GM18867 (cell line): ENCODE measurements at regions not wholly inside any gene's neighbourhood (a gene's known extent, or its start where the extent isn't known, plus 50 kb on each side); places are given as distances from the start of the nearest gene placed in this dataset.

ENCODE experiments used
- ATAC-seq: cut with Tn5 transposase; IDR thresholded peaks from one replicate; pipeline ENCODE4 v1.9.1; 2021; ENCODE audit warnings: mild to moderate bottlenecking, moderate library complexity; ENCODE audit not compliant: unreplicated experiment

GRCh38 chr5:89260254-89260653 is 377.3 kb upstream of the MEF2C start:
- ATAC-seq: no peak

- ATAC-seq: no peak
Observed at GRCh38 chr5:89255845-89256463, 373.0 kb upstream of the MEF2C start.

GRCh38 chr5:89253666-89254352 is 370.8 kb upstream of the MEF2C start:
- no peak for ATAC-seq

GRCh38 chr5:89246864-89247263 is 363.9 kb upstream of the MEF2C start:
- no peak for ATAC-seq

- no peak for ATAC-seq
Observed at GRCh38 chr5:89246252-89246651, 363.3 kb upstream of the MEF2C start.

GRCh38 chr5:89243611-89244010 is 360.6 kb upstream of the MEF2C start:
- no peak for ATAC-seq

GRCh38 chr5:89241186-89241585 is 358.2 kb upstream of the MEF2C start:
- no peak for ATAC-seq

- ATAC-seq: no peak
Observed at GRCh38 chr5:89236900-89237299, 353.9 kb upstream of the MEF2C start.

- no peak for ATAC-seq
Observed at GRCh38 chr5:89233462-89233861, 350.5 kb upstream of the MEF2C start.

- peak; percentile 96 for ATAC-seq
Observed at GRCh38 chr5:89232139-89232603, 349.2 kb upstream of the MEF2C start.

- ATAC-seq: no peak
Observed at GRCh38 chr5:89230178-89230577, 347.2 kb upstream of the MEF2C start.

GRCh38 chr5:89229331-89230070 is 346.5 kb upstream of the MEF2C start:
- no peak for ATAC-seq

- ATAC-seq: no peak
Observed at GRCh38 chr5:89228355-89228754, 345.4 kb upstream of the MEF2C start.

- no peak for ATAC-seq
Observed at GRCh38 chr5:89218364-89218763, 335.4 kb upstream of the MEF2C start.

- ATAC-seq: no peak
Observed at GRCh38 chr5:89216606-89217005, 333.6 kb upstream of the MEF2C start.

GRCh38 chr5:89213573-89213972 is 330.6 kb upstream of the MEF2C start:
- ATAC-seq: no peak

GRCh38 chr5:89211836-89212235 is 328.9 kb upstream of the MEF2C start:
- ATAC-seq: no peak

- ATAC-seq: no peak
Observed at GRCh38 chr5:89208811-89209210, 325.8 kb upstream of the MEF2C start.

GRCh38 chr5:89208392-89208791 is 325.4 kb upstream of the MEF2C start:
- no peak for ATAC-seq

GRCh38 chr5:89204756-89205155 is 321.8 kb upstream of the MEF2C start:
- ATAC-seq: no peak

- no peak for ATAC-seq
Observed at GRCh38 chr5:89203611-89204010, 320.6 kb upstream of the MEF2C start.

GRCh38 chr5:89200899-89201298 is 317.9 kb upstream of the MEF2C start:
- no peak for ATAC-seq
